PC-9 (cell line): ENCODE measurements at regions not wholly inside any gene's neighbourhood (a gene's known extent, or its start where the extent isn't known, plus 50 kb on each side); places are given as distances from the start of the nearest gene placed in this dataset.

Experiments
- CTCF ChIP-seq: fragments of 200-600 bp; sonication (generic); conservative IDR thresholded peaks from 2 replicates; pipeline ENCODE4 v1.6.1; 2017; ENCODE audit warnings: mixed run types, antibody characterized with exemption, mild to moderate bottlenecking, moderate library complexity
- EZH2 ChIP-seq: fragments of 200-600 bp; sonication (generic); IDR thresholded peaks from 2 replicates; pipeline ENCODE4 v1.8.0; 2017; ENCODE audit warnings: antibody characterized with exemption, low read depth

DNA sequence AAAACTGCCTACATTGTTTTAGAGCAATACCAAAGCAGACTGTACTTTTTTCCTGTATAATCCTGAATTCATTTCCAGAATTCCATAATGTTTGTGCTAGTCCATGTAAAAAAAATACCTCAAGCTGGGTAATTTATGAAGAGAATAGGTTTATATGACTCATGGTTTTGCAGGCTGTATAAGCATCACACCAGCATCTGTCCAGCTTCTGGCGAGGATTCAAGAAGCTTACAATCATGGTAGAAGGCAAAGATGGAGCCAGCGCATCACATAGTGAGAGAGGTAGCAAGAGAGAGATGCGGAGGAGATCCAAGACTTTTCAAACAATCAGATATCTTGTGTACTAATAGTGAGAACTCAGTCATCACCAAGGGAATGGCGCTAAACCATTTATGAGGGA is 280.3 kb upstream of the CDH9 start:
- TF ChIP-seq CTCF (no peak), EZH2 (no peak)
